ENCODE measurements at regions not wholly inside any gene's neighbourhood (a gene's known extent, or its start where the extent isn't known, plus 50 kb on each side); places are given as distances from the start of the nearest gene placed in this dataset.

GRCh38 chr18:78727877-78728783 lies 251.5 kb upstream of the SALL3 start:
- TF ChIP-seq CTCF (conservative IDR thresholded peaks at IDR 0.05; ENCODE audit: low read depth, low read length) (no peak), EZH2 (IDR thresholded peaks at IDR 0.05; ENCODE audit: borderline replicate concordance, low read depth, low read length, poor library complexity, severe bottlenecking) (no peak)
- ChIA-PET POLR2A (ENCODE audit: low non-redundant PET) (no interaction called here), CTCF (no interaction called here)
- intact Hi-C loops (cut with micrococcal nuclease; ENCODE audit: unreplicated experiment) = no loop called here
- no peaks in the 10 kb centered on the region for H3K4me1 ChIP-seq (ENCODE audit: insufficient read depth, low read length, poor library complexity, severe bottlenecking)
- DNase-seq (ENCODE audit: low spot score) = no peak
- H3K9me3 ChIP-seq (ENCODE audit: low read depth, low read length, poor library complexity, severe bottlenecking) = no peaks in the 10 kb centered on the region
- H3K4me3 ChIP-seq (ENCODE audit: low read depth, low read length, poor library complexity, severe bottlenecking) = no peak overlapping the region
- no peaks in the 10 kb centered on the region for H3K36me3 ChIP-seq (ENCODE audit: insufficient read depth, low read length, poor library complexity, severe bottlenecking)
- no TSS peak for BruUV-seq (replicated peaks)
- peaks cover 18% of the 10 kb centered on the region for H3K27me3 ChIP-seq (replicated peaks; ENCODE audit: insufficient read depth, low read depth, low read length, poor library complexity)
- no peak overlapping the region for H3K27ac ChIP-seq (ENCODE audit: low read depth, low read length, poor library complexity, severe bottlenecking)

- intact Hi-C loops (cut with micrococcal nuclease; ENCODE audit: unreplicated experiment) = no loop called here
- DNase-seq (ENCODE audit: low spot score) = no peak
- ChIA-PET POLR2A (ENCODE audit: low non-redundant PET) (interaction anchor here (0.6 kb wide), 1 partner anchor 11 kb away, joined by 3 read pairs; no protein-coding TSS in a partner anchor), CTCF (no interaction called here)
- Histone ChIP-seq H3K27me3 (replicated peaks; ENCODE audit: insufficient read depth, low read depth, low read length, poor library complexity) (peaks cover 13% of the 10 kb centered on the region), H3K4me1 (ENCODE audit: insufficient read depth, low read length, poor library complexity, severe bottlenecking) (no peaks in the 10 kb centered on the region), H3K27ac (ENCODE audit: low read depth, low read length, poor library complexity, severe bottlenecking) (no peak overlapping the region), H3K36me3 (ENCODE audit: insufficient read depth, low read length, poor library complexity, severe bottlenecking) (no peaks in the 10 kb centered on the region), H3K4me3 (ENCODE audit: low read depth, low read length, poor library complexity, severe bottlenecking) (no peak overlapping the region), H3K9me3 (ENCODE audit: low read depth, low read length, poor library complexity, severe bottlenecking) (no peaks in the 10 kb centered on the region)
- TF ChIP-seq CTCF (conservative IDR thresholded peaks at IDR 0.05; ENCODE audit: low read depth, low read length) (no peak), EZH2 (IDR thresholded peaks at IDR 0.05; ENCODE audit: borderline replicate concordance, low read depth, low read length, poor library complexity, severe bottlenecking) (no peak)
- no TSS peak for BruUV-seq (replicated peaks)
Observed at GRCh38 chr18:78728784-78729467, 250.7 kb upstream of the SALL3 start.

GRCh38 chr18:78730546-78730945 lies 249.1 kb upstream of the SALL3 start:
- DNase-seq (ENCODE audit: low spot score) = no peak
- intact Hi-C loops (cut with micrococcal nuclease; ENCODE audit: unreplicated experiment) = no loop called here
- no peak for TF ChIP-seq CTCF (conservative IDR thresholded peaks at IDR 0.05; ENCODE audit: low read depth, low read length)
- no peak for TF ChIP-seq EZH2 (IDR thresholded peaks at IDR 0.05; ENCODE audit: borderline replicate concordance, low read depth, low read length, poor library complexity, severe bottlenecking)
- Histone ChIP-seq H3K27me3 (replicated peaks; ENCODE audit: insufficient read depth, low read depth, low read length, poor library complexity) (peaks cover 4% of the 10 kb centered on the region), H3K36me3 (ENCODE audit: insufficient read depth, low read length, poor library complexity, severe bottlenecking) (no peaks in the 10 kb centered on the region), H3K27ac (ENCODE audit: low read depth, low read length, poor library complexity, severe bottlenecking) (no peak overlapping the region), H3K9me3 (ENCODE audit: low read depth, low read length, poor library complexity, severe bottlenecking) (no peaks in the 10 kb centered on the region), H3K4me3 (ENCODE audit: low read depth, low read length, poor library complexity, severe bottlenecking) (no peak overlapping the region), H3K4me1 (ENCODE audit: insufficient read depth, low read length, poor library complexity, severe bottlenecking) (no peaks in the 10 kb centered on the region)
- CTCF ChIA-PET = no interaction called here
- POLR2A ChIA-PET (ENCODE audit: low non-redundant PET) = no interaction called here
- BruUV-seq (replicated peaks) = no TSS peak
